VCaP (cell line): ENCODE measurements at regions not wholly inside any gene's neighbourhood (a gene's known extent, or its start where the extent isn't known, plus 50 kb on each side); places are given as distances from the start of the nearest gene placed in this dataset.

Experiments used
- H3K27ac ChIP-seq: fragments of 450-650 bp; 2 replicates; pipeline ENCODE4 v1.5.1; 2017
- TF ChIP-seq, protein P1 (sequence below): fragments of 450-650 bp; conservative IDR thresholded peaks from 2 replicates; pipeline ENCODE4 v1.5.1; 2017; ENCODE audit warnings: mild to moderate bottlenecking, moderate library complexity

DNA sequence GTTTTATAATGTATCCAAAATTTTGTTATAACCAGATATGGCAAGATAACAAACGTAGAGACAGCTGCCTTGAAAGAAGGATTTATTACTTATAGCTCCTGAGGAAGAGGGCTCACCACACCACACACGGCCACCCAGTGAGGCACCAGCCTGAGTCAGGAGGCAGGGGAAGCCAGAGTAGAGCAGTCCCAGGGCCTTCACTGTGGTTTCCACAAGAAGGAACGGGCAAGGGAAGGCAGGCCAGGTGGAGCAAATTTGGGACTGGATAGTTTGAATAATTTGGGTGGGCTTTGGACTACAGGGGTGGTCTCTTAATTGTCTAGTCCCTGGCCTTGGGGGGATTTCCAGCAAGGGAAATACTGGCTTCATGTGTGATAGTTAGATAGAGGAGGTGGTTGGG, 72.5 kb downstream of the RRAGC start:
- H3K27ac ChIP-seq: no peak overlapping the region
- TF ChIP-seq, protein P1, sequence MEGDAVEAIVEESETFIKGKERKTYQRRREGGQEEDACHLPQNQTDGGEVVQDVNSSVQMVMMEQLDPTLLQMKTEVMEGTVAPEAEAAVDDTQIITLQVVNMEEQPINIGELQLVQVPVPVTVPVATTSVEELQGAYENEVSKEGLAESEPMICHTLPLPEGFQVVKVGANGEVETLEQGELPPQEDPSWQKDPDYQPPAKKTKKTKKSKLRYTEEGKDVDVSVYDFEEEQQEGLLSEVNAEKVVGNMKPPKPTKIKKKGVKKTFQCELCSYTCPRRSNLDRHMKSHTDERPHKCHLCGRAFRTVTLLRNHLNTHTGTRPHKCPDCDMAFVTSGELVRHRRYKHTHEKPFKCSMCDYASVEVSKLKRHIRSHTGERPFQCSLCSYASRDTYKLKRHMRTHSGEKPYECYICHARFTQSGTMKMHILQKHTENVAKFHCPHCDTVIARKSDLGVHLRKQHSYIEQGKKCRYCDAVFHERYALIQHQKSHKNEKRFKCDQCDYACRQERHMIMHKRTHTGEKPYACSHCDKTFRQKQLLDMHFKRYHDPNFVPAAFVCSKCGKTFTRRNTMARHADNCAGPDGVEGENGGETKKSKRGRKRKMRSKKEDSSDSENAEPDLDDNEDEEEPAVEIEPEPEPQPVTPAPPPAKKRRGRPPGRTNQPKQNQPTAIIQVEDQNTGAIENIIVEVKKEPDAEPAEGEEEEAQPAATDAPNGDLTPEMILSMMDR: no peak

DNA sequence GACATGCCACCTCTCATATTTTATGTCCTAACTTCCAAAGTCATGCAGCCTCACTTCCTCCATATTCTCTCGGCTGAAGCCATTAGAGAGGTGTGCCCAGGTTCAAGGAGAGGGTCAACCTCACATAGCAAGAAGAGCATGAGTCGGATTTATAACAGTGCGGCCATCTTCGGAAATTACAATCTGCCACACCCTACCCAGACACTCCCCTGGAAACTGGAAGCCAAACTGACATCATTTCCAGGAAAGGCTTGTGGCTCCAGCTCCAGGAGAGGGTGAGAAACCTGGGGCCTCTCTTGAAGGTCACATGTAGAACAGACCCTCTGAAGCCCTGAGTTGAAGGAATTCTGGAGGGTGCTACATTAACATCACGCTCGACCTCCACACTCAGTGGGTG, 73.5 kb downstream of the RRAGC start:
- TF ChIP-seq, protein P1: no peak
- no peak overlapping the region for H3K27ac ChIP-seq

DNA sequence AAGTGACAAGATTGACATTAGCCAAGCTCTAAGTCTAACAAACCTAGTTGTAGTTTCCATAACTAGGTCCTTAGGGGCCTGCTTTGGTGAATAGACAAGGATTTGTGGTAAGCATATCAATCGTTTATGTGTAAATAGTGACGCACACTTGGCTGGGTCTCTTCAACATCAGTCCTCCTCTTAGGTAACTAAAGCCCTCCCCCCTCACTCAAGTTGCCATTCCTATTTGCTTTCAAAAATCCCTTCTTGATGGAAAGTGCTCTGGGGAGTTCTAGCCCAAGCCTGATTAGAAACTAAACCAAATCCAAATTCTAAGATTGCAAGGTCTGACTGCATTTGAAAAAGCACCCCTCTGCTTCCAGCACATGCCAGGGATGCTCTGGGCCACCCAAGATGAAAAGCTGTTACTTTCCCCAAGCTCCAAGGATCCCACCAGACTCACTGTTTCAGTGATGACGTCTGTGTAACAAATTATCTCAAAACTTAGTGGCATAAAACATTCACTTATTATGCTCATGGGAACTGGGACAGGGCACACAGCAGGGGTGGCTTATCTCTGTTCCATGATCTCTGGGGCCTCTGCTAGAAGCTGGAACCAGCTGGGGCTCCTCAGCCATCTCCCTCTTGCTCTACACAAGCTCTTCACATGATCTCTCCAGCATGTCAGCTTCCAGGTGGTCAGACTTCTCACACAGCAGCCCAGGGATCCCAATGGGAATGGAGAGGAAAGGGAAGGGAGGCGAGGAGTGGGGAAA, 74.1 kb downstream of the RRAGC start:
- H3K27ac ChIP-seq: no peak overlapping the region
- TF ChIP-seq, protein P1: no peak

DNA sequence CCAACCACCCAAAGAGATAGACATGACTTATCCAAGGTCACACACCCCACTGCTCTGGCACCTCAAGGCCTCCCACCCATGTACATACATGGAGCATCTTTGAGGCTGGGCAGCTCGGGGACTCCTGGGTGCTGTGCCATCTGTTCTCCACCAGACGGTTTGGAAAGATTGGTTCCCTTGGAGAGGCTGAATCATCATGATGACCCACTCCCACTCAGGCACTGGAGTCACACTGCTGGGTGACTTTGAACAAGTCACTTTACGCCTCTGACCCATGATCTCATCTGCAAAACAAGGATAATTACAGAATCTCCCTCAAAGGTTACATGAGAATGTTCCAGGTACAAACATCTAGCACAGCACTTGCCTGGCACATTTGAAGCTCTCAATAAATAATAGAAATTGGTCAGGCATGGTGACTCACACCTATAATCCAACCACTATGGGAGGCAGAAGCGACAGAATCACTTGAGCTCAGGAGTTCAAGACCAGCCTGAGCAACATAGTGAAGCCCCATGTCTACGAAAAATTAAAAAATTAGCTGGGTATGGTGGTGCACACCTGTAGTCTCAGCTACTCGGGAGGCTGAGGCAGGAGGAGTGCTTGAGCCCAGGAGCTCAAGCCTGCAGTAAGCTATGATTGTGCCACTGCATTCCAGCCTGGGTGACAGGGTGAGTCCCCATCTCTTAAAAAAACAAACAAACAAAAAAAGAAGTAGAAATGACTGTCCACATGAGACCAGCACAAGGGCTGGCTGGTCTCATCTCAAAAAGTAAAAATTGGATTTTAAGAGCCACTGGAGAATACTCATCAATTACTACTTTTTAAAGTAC, 74.9 kb downstream of the RRAGC start:
- no peak overlapping the region for H3K27ac ChIP-seq
- TF ChIP-seq, protein P1: no peak

DNA sequence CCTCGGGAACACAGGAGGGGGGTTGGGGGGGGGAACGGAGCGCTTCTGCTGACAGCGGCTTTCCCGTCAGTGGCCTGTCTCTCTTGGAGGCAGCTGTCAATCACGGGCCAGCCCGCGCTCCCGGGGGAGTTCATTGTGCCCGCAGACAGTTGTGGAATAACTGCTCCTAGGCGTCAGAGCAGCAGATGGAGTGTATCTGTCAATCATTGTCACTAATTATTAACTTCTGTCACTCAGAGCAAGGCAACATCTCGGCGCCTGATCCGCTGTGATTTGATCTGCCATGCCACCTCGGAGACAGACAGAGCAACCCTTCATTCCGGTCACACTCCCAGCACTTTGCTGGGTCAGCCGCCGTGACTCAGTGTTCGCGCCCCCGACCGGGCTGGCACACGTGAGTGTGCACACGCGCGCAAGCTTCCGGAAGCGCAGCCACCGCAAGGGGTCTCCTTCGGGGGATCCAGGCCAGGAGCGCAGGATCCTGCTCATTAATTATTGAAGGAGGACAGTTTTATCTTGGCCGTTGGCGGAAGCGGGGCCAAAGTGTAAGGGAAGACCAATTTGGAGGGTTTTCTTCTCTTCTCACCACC, 75.8 kb downstream of the RRAGC start:
- H3K27ac ChIP-seq: no peak overlapping the region
- TF ChIP-seq, protein P1: no peak

DNA sequence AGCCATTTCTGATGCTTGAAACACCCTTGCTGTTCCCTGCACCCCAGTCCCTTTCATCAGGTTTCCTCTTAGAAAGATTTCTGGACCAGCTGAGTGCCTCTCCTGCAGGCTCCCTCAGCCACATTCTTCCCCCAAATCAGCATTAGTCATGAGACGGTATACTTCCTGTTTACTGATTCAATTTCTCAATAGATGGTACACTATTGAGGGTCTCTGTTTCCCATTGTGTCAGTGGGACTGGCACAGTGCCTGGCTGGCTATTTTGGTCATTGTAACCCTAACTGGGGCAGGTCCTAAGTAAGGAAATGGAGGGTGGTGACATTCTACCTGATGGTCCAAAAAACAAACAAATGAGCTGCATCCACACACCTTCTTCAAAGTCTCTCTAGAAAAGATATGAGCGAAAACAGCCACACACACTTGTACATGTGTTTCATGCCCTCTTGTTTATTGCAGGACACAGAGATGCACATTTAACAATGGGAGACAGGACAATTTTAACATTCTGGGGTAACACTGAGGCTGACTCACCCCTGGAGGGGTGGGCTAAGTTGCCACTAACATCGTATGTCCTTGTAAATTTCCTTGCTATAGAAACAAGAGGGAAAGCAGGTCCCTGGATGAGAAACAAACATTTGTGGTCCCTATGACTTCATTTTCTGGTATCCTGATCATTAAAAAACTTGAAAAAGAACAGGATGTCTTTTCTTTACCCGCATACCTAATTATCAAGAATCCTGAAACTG, 77.5 kb downstream of the RRAGC start:
- TF ChIP-seq, protein P1: no peak
- H3K27ac ChIP-seq: no peak overlapping the region

DNA sequence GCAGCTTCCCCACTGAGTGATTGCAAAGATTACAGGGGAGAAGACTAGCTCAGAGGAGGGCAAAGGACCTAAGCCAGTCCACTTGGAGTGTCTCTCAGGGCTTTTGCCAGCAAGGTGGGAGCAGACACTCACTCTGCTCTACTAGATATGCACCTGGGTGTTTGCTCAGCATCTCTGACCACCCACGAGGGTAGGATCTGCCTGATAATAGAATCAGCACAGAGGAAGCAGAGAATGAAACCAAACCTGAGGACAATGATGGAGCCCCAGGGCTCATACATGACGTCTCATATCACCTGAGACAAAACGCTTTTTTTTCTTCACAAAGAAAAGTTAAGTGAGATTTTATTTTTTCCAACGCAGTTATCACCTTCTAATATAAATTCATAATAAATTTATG, 79.4 kb downstream of the RRAGC start:
- no peak overlapping the region for H3K27ac ChIP-seq
- TF ChIP-seq, protein P1: no peak
